GM23338 (cell line): ENCODE measurements at regions not wholly inside any gene's neighbourhood (a gene's known extent, or its start where the extent isn't known, plus 50 kb on each side); places are given as distances from the start of the nearest gene placed in this dataset.

Experiments used
- CREB1 ChIP-seq: fragments of 250-450 bp; sonication (Bioruptor Pico); IDR thresholded peaks from 2 replicates; pipeline ENCODE4 v1.5.0; 2020; ENCODE audit warnings: low read depth, mild to moderate bottlenecking, moderate library complexity
- EZH2 ChIP-seq: fragments of 200-600 bp; sonication (generic); IDR thresholded peaks from one replicate; pipeline ENCODE4 v1.8.0; 2017; ENCODE audit warnings: antibody characterized with exemption, mild to moderate bottlenecking, low read depth; ENCODE audit not compliant: unreplicated experiment
- EZH2phosphoT487 ChIP-seq: fragments of 200-600 bp; sonication (generic); IDR thresholded peaks from one replicate; pipeline ENCODE4 v1.8.1; 2018; ENCODE audit warnings: antibody characterized with exemption; ENCODE audit not compliant: unreplicated experiment
- JUNB ChIP-seq: IDR thresholded peaks from one replicate; pipeline ENCODE4 v1.6.1; 2016; ENCODE audit warnings: antibody characterized with exemption; ENCODE audit not compliant: unreplicated experiment
- NANOG ChIP-seq: IDR thresholded peaks from 2 replicates; pipeline ENCODE4 v1.6.1; 2016; ENCODE audit warnings: antibody characterized with exemption, borderline replicate concordance
- POLR2AphosphoS5 ChIP-seq: IDR thresholded peaks from 2 replicates; pipeline ENCODE4 v1.6.1; 2016; ENCODE audit warnings: antibody characterized with exemption, low read depth
- STAT1 ChIP-seq: IDR thresholded peaks from one replicate; pipeline ENCODE4 v1.6.1; 2016; ENCODE audit warnings: antibody characterized with exemption; ENCODE audit not compliant: unreplicated experiment
- ZNF114 ChIP-seq: fragments of 250-450 bp; sonication (Bioruptor Pico); IDR thresholded peaks from 2 replicates; pipeline ENCODE4 v1.5.0; 2020; ENCODE audit warnings: mild to moderate bottlenecking, moderate library complexity
- ZNF331 ChIP-seq: fragments of 250-450 bp; sonication (Bioruptor Pico); IDR thresholded peaks from 2 replicates; pipeline ENCODE4 v1.5.0; 2020; ENCODE audit warnings: low read depth, mild to moderate bottlenecking, moderate library complexity
- TF ChIP-seq, protein P1 (sequence below), 2 experiments: fragments of 200-600 bp in 1 of 2; sonication (generic) in 1 of 2; conservative IDR thresholded peaks; 2 replicates each; pipeline versions ENCODE4 v1.5.1 to v1.6.1; 2016 to 2017; ENCODE audit warnings: antibody characterized with exemption in 2 of 2, low read depth in 2 of 2, mild to moderate bottlenecking in 2 of 2, moderate library complexity in 1 of 2
- TF ChIP-seq, protein P2 (sequence below): IDR thresholded peaks from 2 replicates; pipeline ENCODE4 v1.6.1; 2016; ENCODE audit warnings: antibody characterized with exemption
- TF ChIP-seq, protein P3 (sequence below): IDR thresholded peaks from one replicate; pipeline ENCODE4 v1.6.1; 2018; ENCODE audit warnings: antibody characterized with exemption; ENCODE audit not compliant: unreplicated experiment
- TF ChIP-seq, protein P4 (sequence below): fragments of 250-450 bp; sonication (Bioruptor Pico); IDR thresholded peaks from 2 replicates; pipeline ENCODE4 v1.5.0; 2020; ENCODE audit warnings: mild to moderate bottlenecking, moderate library complexity

DNA sequence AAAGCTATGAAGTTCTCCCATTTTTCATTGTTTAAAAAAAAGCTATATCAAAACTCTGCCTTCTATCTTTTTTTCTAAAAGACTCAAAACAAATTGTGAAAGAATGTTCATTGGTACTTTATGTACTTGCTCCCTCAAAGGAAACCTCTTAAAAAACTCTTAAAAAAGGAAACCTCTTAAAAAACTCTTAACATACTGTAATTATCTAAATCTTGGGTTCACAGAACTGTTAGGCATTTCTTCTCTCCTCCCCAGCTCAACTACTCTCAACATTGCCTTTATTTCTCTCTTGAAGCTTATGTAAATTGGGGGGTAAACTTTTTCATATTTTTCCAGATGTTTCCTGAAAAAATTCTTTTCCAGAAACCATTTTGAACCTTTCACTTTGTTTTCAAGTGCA, 330.5 kb upstream of the SLC39A10 start:
- TF ChIP-seq, protein P1, sequence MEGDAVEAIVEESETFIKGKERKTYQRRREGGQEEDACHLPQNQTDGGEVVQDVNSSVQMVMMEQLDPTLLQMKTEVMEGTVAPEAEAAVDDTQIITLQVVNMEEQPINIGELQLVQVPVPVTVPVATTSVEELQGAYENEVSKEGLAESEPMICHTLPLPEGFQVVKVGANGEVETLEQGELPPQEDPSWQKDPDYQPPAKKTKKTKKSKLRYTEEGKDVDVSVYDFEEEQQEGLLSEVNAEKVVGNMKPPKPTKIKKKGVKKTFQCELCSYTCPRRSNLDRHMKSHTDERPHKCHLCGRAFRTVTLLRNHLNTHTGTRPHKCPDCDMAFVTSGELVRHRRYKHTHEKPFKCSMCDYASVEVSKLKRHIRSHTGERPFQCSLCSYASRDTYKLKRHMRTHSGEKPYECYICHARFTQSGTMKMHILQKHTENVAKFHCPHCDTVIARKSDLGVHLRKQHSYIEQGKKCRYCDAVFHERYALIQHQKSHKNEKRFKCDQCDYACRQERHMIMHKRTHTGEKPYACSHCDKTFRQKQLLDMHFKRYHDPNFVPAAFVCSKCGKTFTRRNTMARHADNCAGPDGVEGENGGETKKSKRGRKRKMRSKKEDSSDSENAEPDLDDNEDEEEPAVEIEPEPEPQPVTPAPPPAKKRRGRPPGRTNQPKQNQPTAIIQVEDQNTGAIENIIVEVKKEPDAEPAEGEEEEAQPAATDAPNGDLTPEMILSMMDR (conservative IDR thresholded peaks at IDR 0.05; ENCODE audit: low read depth in 2 of 2): no peak
- TF ChIP-seq POLR2AphosphoS5 (no peak), EZH2 (no peak), JUNB (no peak), ZNF331 (CRISPR knock-in tag) (no peak), EZH2phosphoT487 (no peak), ZNF114 (CRISPR knock-in tag) (no peak), CREB1 (CRISPR knock-in tag) (no peak), NANOG (no peak), STAT1 (no peak)
- TF ChIP-seq, protein P2, sequence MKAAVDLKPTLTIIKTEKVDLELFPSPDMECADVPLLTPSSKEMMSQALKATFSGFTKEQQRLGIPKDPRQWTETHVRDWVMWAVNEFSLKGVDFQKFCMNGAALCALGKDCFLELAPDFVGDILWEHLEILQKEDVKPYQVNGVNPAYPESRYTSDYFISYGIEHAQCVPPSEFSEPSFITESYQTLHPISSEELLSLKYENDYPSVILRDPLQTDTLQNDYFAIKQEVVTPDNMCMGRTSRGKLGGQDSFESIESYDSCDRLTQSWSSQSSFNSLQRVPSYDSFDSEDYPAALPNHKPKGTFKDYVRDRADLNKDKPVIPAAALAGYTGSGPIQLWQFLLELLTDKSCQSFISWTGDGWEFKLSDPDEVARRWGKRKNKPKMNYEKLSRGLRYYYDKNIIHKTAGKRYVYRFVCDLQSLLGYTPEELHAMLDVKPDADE: no peak
- TF ChIP-seq, protein P3, sequence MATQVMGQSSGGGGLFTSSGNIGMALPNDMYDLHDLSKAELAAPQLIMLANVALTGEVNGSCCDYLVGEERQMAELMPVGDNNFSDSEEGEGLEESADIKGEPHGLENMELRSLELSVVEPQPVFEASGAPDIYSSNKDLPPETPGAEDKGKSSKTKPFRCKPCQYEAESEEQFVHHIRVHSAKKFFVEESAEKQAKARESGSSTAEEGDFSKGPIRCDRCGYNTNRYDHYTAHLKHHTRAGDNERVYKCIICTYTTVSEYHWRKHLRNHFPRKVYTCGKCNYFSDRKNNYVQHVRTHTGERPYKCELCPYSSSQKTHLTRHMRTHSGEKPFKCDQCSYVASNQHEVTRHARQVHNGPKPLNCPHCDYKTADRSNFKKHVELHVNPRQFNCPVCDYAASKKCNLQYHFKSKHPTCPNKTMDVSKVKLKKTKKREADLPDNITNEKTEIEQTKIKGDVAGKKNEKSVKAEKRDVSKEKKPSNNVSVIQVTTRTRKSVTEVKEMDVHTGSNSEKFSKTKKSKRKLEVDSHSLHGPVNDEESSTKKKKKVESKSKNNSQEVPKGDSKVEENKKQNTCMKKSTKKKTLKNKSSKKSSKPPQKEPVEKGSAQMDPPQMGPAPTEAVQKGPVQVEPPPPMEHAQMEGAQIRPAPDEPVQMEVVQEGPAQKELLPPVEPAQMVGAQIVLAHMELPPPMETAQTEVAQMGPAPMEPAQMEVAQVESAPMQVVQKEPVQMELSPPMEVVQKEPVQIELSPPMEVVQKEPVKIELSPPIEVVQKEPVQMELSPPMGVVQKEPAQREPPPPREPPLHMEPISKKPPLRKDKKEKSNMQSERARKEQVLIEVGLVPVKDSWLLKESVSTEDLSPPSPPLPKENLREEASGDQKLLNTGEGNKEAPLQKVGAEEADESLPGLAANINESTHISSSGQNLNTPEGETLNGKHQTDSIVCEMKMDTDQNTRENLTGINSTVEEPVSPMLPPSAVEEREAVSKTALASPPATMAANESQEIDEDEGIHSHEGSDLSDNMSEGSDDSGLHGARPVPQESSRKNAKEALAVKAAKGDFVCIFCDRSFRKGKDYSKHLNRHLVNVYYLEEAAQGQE: no peak
- TF ChIP-seq, protein P4, sequence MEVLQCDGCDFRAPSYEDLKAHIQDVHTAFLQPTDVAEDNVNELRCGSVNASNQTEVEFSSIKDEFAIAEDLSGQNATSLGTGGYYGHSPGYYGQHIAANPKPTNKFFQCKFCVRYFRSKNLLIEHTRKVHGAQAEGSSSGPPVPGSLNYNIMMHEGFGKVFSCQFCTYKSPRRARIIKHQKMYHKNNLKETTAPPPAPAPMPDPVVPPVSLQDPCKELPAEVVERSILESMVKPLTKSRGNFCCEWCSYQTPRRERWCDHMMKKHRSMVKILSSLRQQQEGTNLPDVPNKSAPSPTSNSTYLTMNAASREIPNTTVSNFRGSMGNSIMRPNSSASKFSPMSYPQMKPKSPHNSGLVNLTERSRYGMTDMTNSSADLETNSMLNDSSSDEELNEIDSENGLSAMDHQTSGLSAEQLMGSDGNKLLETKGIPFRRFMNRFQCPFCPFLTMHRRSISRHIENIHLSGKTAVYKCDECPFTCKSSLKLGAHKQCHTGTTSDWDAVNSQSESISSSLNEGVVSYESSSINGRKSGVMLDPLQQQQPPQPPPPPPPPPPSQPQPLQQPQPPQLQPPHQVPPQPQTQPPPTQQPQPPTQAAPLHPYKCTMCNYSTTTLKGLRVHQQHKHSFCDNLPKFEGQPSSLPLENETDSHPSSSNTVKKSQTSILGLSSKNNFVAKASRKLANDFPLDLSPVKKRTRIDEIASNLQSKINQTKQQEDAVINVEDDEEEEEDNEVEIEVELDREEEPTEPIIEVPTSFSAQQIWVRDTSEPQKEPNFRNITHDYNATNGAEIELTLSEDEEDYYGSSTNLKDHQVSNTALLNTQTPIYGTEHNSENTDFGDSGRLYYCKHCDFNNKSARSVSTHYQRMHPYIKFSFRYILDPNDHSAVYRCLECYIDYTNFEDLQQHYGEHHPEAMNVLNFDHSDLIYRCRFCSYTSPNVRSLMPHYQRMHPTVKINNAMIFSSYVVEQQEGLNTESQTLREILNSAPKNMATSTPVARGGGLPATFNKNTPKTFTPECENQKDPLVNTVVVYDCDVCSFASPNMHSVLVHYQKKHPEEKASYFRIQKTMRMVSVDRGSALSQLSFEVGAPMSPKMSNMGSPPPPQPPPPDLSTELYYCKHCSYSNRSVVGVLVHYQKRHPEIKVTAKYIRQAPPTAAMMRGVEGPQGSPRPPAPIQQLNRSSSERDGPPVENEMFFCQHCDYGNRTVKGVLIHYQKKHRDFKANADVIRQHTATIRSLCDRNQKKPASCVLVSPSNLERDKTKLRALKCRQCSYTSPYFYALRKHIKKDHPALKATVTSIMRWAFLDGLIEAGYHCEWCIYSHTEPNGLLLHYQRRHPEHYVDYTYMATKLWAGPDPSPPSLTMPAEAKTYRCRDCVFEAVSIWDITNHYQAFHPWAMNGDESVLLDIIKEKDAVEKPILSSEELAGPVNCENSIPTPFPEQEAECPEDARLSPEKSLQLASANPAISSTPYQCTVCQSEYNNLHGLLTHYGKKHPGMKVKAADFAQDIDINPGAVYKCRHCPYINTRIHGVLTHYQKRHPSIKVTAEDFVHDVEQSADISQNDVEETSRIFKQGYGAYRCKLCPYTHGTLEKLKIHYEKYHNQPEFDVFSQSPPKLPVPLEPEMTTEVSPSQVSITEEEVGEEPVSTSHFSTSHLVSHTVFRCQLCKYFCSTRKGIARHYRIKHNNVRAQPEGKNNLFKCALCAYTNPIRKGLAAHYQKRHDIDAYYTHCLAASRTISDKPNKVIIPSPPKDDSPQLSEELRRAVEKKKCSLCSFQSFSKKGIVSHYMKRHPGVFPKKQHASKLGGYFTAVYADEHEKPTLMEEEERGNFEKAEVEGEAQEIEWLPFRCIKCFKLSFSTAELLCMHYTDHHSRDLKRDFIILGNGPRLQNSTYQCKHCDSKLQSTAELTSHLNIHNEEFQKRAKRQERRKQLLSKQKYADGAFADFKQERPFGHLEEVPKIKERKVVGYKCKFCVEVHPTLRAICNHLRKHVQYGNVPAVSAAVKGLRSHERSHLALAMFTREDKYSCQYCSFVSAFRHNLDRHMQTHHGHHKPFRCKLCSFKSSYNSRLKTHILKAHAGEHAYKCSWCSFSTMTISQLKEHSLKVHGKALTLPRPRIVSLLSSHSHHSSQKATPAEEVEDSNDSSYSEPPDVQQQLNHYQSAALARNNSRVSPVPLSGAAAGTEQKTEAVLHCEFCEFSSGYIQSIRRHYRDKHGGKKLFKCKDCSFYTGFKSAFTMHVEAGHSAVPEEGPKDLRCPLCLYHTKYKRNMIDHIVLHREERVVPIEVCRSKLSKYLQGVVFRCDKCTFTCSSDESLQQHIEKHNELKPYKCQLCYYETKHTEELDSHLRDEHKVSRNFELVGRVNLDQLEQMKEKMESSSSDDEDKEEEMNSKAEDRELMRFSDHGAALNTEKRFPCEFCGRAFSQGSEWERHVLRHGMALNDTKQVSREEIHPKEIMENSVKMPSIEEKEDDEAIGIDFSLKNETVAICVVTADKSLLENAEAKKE (CRISPR knock-in tag): no peak
